ENCODE measurements at regions not wholly inside any gene's neighbourhood (a gene's known extent, or its start where the extent isn't known, plus 50 kb on each side); places are given as distances from the start of the nearest gene placed in this dataset.
"Not testable (repeated sequence)": the region's sequence is repeated elsewhere in the genome, so short reads cannot be mapped to it uniquely, and the experiment has no call there.

DNA sequence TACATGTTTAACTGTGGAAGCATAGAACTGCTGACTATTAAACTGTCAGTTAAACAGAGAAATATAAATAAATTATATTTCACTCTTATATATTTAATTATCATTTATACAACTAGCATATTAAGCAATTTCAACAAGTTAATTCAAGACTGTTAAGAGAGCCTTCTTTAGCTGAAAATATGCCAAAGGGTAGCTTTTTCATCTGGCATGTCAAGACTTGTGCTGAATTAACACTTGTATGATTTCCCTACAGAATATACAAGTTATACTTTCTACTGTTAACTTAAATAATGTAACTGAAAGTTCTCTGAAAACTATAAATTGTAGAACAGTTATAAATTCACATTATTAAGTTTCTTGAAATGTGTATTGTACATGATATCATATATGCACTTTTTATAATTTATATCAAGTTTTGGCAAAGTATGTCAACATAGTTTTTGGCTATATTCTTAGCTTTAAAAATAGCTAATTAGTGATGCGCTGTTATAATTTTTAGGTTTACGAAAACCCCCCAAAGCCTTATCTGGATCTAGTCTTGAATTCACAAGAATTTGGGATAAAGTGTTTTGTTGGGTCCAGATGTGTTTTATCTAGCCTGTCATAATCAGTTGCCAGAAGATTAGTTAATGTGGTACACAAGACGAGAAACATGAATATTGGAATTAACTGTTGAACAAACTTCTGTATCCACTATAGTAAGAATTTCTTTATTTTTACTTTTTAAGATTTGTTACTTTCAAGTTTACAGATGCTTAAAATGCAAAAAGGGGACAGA is 231.1 kb upstream of the FOXP2 start:
- no peak for TF ChIP-seq CTCF (conservative IDR thresholded peaks at IDR 0.05; ENCODE audit: low read length)
- no peak overlapping the region for H3K4me3 ChIP-seq (ENCODE audit: low read length)
- no peak for DNase-seq (ENCODE audit: low read depth)

- TF ChIP-seq CTCF (conservative IDR thresholded peaks at IDR 0.05; ENCODE audit: low read length): no peak
- H3K4me3 ChIP-seq (ENCODE audit: low read length): no peak overlapping the region
- no peak for DNase-seq (ENCODE audit: low read depth)
These were observed 231.8 kb upstream of the FOXP2 start for GRCh38 chr7:114182837-114183236.

- DNase-seq (ENCODE audit: low read depth): no peak
- H3K4me3 ChIP-seq (ENCODE audit: low read length): no peak overlapping the region
- TF ChIP-seq CTCF (conservative IDR thresholded peaks at IDR 0.05; ENCODE audit: low read length): no peak
These were observed 233.3 kb upstream of the FOXP2 start for GRCh38 chr7:114181280-114181679.

DNA sequence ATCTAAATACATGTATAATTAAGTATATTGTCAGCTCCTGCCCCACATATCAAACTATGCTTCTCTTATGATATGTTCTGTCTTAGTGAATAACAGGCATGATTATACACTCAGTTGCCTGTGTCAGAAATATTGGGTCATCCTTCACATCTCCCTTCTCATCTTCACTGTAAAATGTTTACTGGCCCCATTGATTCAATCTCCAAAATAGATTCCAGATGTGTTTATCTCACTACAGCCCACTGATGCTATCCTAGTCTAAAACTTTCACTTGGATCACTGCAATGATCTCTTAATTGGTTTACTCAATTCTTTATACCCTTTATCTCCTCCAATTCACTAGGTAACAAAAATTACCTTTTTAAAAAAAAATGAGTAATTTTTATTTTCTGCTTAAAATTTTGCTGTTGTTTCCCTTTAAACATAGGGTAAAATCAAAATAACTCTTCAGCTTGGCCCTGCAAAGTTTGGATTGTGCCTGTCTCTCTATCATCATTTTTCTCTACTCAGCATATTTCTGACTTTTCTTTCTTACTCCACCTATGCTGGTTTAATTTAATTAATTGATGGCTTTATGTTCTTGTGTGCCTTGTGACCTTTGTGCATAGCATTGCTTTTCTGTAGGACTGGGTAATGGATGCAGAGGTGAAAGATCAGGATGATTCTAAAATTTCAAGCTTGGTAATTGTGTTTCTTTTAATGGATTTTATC is 233.9 kb upstream of the FOXP2 start:
- DNase-seq (ENCODE audit: low read depth): no peak
- TF ChIP-seq CTCF (conservative IDR thresholded peaks at IDR 0.05; ENCODE audit: low read length): no peak
- no peak overlapping the region for H3K4me3 ChIP-seq (ENCODE audit: low read length)

GRCh38 chr7:114175125-114175524 is 239.5 kb upstream of the FOXP2 start:
- TF ChIP-seq CTCF (conservative IDR thresholded peaks at IDR 0.05; ENCODE audit: low read length): no peak
- DNase-seq (ENCODE audit: low read depth): no peak
- no peak overlapping the region for H3K4me3 ChIP-seq (ENCODE audit: low read length)

GRCh38 chr7:114173170-114173890 is 241.3 kb upstream of the FOXP2 start:
- TF ChIP-seq CTCF (conservative IDR thresholded peaks at IDR 0.05; ENCODE audit: low read length): no peak
- no peak for DNase-seq (ENCODE audit: low read depth)

GRCh38 chr7:114169389-114169788 is 245.2 kb upstream of the FOXP2 start:
- DNase-seq (ENCODE audit: low read depth); H3K4me3 ChIP-seq (ENCODE audit: low read length): not testable (repeated sequence)

More at GRCh38 chr7:114173170-114173890, 241.3 kb upstream of the FOXP2 start:
- no peak overlapping the region for H3K4me3 ChIP-seq (ENCODE audit: low read length)
